ENCODE measurements at regions not wholly inside any gene's neighbourhood (a gene's known extent, or its start where the extent isn't known, plus 50 kb on each side); places are given as distances from the start of the nearest gene placed in this dataset.
"Not testable (repeated sequence)": the region's sequence is repeated elsewhere in the genome, so short reads cannot be mapped to it uniquely, and the experiment has no call there.

DNA sequence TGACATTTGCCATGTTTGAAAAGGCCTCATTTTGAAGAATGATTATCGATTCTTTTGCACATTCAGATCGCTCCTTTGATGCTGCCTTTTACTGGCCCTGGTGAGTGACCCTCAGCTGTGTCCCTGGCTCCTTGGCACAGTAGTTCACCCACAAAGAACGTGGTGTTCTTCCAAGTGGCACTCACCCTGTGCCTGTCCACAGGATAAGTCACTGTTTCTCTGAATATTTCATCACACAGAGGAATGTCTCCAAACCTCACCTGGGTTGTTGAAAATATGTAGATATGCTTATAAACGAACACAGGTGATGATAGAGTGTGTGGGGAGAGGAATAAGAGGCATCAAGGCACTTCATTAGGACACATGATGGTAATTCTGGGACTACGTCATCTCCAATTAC, 810.7 kb downstream of the CCSER2 start:
- no peak for DNase-seq (ENCODE audit: low read depth)

DNA sequence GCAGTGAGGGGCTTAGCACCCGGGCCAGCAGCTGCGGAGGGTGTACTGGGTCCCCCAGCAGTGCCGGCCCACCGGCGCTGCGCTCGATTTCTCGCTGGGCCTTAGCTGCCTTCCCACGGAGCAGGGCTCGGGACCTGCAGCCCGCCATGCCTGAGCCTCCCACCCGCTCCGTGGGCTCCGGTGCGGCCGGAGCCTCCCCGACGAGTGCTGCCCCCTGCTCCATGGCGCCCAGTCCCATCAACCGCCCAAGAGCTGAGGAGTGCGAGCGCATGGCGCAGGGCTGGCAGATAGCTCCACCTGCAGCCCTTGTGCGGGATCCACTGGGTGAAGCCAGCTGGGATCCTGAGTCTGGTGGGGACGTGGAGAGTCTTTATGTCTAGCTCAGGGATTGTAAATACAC, 813.1 kb downstream of the CCSER2 start:
- not testable (repeated sequence) for DNase-seq (ENCODE audit: low read depth)

DNA sequence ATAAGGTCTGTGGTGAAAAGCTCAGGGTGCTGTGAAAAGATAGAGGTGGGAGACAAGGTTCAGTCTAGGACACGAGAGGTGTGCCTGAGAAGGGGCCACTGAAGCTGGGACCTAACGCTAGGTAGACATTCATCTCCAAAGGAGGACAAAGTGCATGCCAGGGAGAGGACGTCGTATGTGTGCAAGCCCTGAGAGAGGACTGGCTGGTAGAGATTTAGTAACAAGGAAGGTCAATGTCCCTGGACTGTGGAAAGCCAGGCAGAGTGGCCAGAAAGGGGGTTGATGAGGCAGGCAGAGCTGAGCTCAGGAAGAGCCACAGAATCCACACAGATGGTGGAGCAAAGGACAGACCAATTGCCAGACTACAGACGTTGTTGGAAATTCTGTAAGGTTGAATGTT, 817.6 kb downstream of the CCSER2 start:
- no peak for DNase-seq (ENCODE audit: low read depth)

- no peak for DNase-seq (ENCODE audit: low read depth)
Observed at GRCh38 chr10:85147346-85148250, 819.2 kb downstream of the CCSER2 start.

DNA sequence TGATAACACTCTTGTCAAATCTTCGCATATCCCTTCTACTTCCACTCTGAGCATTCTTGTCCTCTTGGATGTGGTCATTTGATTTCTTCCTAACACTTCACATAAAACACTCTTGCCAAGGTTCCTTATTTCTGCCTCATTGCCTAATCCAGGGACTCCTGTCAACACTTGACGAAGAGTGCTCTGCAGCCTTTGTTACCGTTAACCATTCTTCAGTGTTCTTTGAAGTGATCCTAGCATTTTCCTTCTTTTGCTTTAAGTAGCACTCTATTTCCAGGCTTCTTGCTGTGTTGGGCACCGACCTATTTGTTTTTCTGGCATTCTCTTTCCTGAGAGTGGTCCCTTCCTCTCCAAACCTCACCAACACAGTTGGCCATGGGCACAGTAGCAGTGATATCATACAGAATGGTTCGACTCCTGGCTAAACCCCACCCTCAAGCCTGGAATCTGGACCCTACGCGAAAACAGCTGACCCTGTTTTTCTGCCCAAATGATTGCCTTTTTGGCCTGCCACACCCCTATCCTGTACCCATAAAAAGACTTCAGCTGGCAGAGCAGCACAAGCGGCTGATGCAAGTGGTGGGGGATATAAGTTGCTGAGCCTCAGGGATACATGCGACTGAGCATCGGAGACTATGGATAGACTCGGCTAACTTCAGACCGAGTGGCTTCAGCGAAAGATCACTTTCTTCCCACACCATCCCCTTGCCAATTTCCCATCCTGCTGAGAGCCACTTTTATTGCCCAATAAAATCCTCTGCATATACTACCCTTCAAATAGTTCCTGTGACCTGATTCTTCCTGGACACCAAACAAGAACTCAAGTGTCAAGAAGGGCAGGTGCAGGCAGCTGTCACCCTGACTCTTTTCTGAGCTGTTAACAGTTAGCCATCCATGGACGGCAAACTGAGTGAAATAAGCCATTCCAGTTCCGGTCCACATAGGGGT, 820.6 kb downstream of the CCSER2 start:
- no peak for DNase-seq (ENCODE audit: low read depth)

GRCh38 chr10:85149766-85150165, 821.4 kb downstream of the CCSER2 start:
- DNase-seq (ENCODE audit: low read depth), result peak; percentile 0

DNA sequence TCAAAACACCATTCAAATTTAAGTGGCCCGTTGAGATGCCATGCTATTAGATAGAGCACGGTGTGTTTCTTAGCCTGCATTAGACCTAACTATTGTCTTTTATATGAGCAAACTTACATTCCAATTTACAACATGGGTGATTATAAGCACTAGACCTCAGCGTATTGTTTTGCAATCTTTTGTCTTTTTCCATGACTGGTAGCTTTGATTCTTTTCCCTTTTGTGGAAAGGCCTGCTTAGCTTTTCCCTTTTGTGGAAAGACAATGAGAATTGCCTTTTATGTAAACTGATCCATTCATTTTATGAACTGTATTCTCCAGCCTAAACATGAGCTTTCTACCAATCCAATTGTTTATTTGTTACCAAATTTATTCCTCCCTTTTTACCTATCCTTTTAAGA, 823.1 kb downstream of the CCSER2 start:
- no peak for DNase-seq (ENCODE audit: low read depth)

- DNase-seq (ENCODE audit: low read depth), result no peak
Observed at GRCh38 chr10:85152496-85152895, 824.1 kb downstream of the CCSER2 start.

GRCh38 chr10:85152911-85153310, 824.5 kb downstream of the CCSER2 start:
- no peak for DNase-seq (ENCODE audit: low read depth)

DNA sequence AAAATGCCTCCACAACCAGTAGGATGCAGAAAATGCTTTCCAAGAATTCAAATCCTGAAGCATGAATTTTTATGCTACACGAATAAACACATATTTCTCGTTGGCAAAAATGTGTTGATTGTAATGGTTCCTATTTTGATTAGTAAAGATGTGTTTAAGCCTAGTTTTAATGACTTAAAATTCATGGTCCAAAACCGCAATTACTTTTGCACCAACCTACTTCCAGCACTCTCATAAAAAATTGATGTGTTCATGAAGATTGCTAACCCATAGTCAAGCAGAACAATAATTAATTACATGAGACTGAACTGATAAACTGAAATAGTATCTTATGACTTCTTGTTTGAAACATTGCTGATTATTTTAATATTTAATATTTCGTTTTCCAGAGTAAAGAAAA, 828.8 kb downstream of the CCSER2 start:
- no peak for DNase-seq (ENCODE audit: low read depth)

GRCh38 chr10:85168243-85168642, 839.9 kb downstream of the CCSER2 start:
- no peak for DNase-seq (ENCODE audit: low read depth)

DNA sequence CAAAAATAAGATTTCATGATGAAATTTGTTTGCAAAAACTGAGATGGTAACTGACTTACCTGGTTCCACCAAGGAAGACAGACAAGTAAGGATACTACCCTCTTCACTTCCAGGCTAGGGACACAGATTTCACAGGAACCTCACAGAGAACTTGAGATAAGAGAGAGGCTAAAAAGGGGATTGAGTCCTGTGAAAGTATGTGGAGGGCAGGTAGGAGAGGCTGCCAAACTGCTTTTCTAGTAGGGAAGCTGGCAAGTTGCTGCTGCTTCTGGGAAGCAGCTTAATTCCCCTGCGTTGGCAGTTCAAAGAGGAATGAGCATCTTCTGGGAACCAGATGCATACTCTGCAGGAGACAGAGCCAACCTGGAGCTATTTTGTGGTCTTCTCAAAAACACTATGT, 841.6 kb downstream of the CCSER2 start:
- no peak for DNase-seq (ENCODE audit: low read depth)

- DNase-seq (ENCODE audit: low read depth), result no peak
Observed at GRCh38 chr10:85175635-85176034, 847.2 kb downstream of the CCSER2 start.

- DNase-seq (ENCODE audit: low read depth), result no peak
Observed at GRCh38 chr10:85177767-85178166, 849.4 kb downstream of the CCSER2 start.

GRCh38 chr10:85187047-85187446, 858.7 kb downstream of the CCSER2 start:
- no peak for DNase-seq (ENCODE audit: low read depth)

- no peak for DNase-seq (ENCODE audit: low read depth)
Observed at GRCh38 chr10:85188770-85189484, 860.5 kb downstream of the CCSER2 start.

DNA sequence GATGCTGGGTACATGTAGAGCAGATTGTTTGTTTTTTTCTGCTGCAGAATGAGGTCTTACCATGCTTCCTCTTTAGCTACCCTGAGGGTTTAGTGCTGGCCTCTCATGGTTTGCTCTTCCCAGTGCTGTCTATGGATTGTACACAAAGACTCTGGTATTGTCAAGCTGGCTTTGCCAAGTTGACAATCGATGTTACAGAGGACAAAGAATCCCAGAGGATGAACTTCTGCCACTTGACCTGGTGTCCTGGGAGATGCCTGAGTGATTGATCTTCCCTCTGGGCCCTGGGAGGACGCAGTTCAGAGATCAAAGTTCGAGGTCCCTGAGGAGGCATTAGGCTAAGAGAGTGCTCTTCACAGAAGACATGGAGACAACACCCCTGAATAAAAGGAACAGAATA, 865.4 kb downstream of the CCSER2 start:
- DNase-seq (ENCODE audit: low read depth), result no peak

- DNase-seq (ENCODE audit: low read depth), result no peak
Observed at GRCh38 chr10:85194706-85195105, 866.3 kb downstream of the CCSER2 start.

GRCh38 chr10:85195596-85195995, 867.2 kb downstream of the CCSER2 start:
- DNase-seq (ENCODE audit: low read depth), result no peak

- no peak for DNase-seq (ENCODE audit: low read depth)
Observed at GRCh38 chr10:85204814-85205213, 876.4 kb downstream of the CCSER2 start.

DNA sequence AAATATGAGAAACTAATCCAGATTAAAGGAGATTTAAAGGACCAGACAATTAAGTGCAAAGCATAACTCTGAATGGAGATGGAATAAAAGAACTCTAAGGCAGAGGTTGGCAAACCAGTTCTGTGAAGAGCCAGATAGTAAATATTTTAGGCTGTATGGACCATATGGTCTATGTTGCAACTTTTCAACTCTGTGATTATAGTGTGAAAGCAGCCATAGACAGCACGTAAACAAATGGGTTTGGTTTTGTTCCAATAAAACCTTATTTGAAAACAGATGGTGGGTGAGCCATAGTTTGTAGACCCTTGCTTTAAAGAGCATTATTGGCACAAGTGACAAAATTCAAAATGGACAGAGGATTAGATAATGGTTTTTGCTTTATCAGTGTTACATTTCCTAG, 884.1 kb downstream of the CCSER2 start:
- DNase-seq (ENCODE audit: low read depth), result no peak

DNA sequence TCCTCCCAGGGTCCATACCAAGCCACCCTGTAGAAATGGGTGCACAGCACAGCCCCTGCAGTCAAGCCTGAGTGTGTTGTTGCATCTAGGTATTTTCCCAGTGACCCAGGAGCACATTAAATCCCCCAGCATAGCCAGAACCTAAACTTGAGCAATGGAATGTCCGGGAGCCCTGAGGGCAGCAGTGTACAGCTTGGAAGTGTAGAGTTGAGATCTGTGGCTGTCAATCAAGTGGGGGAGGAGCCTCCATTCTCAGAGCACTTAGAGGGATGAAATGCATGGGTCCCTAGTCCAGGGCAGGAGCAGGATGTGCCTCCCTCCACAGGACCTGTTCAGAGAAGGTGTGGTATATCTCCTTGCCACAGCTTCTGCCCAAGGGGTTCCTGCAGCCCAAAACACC, 885.1 kb downstream of the CCSER2 start:
- DNase-seq (ENCODE audit: low read depth), result no peak
